Activated T-helper 9 cell treated with anti-CD3 and anti-CD28 coated beads, Interleukin-2, amount 50 U/mL, for 16 hours (primary cell): ENCODE measurements at regions not wholly inside any gene's neighbourhood (a gene's known extent, or its start where the extent isn't known, plus 50 kb on each side); places are given as distances from the start of the nearest gene placed in this dataset.

Source experiments
- DNase-seq: peaks from one replicate; pipeline ENCODE4 v3.0.0-alpha.2; 2020; ENCODE audit warnings: low read depth

DNA sequence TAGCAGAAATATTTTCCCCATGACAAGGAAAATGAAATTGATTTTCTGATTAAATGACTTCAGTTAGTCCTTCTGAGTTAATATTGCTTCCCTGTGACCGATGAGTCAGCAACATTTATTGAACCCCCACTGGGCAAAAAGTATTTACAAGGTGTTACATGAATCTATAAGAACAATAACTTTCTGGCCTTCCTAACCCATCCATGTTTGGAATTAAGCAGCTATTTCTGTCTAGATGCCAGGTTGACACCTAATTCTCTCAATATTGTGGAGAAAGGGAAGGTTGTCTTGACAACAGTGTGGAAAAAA is 112.9 kb upstream of the JAZF1 start:
- no peak for DNase-seq

DNA sequence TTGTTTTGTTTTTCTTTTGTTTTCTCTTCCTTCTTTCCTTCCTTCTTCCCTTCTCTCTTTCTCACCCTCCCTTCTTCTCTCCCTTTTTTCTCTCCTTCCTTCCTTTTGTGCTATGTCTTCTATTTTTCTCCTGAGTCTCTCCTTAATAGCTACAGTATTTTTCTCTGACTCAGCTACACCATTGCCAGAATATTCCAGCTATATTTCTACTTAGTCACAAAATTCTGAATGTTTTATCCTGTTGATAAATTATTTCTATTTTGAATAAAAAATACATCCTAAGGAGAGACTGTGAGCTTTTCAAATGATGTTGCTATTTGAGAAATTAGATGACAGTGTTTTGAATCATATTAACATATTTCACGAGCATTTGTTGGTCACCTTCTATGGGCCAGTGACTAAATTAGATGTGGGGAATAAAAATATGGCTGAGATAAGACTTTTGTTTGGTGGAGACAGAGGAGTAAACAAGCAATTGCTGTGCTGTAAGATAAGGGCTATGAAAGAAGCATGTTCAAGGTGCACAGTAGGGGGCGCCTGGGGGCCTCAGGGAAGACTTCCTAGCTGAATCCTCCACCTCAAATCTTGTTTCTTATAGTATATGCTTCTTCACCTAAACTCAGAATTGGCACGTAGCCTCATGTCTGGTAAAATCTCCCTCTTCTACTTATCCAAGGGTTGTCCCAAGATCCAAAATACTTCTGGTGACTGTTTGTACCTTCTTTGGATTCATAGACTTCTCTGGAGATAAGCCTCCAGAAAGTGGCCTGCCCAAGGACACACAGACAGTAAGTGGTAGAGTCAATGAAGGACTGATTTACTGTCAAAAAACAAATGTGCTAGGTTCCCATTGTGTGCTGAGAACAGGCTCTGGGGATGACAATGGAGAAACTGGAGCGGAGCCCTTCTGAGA is 115.5 kb upstream of the CREB5 start:
- peak; percentile 14 for DNase-seq

DNA sequence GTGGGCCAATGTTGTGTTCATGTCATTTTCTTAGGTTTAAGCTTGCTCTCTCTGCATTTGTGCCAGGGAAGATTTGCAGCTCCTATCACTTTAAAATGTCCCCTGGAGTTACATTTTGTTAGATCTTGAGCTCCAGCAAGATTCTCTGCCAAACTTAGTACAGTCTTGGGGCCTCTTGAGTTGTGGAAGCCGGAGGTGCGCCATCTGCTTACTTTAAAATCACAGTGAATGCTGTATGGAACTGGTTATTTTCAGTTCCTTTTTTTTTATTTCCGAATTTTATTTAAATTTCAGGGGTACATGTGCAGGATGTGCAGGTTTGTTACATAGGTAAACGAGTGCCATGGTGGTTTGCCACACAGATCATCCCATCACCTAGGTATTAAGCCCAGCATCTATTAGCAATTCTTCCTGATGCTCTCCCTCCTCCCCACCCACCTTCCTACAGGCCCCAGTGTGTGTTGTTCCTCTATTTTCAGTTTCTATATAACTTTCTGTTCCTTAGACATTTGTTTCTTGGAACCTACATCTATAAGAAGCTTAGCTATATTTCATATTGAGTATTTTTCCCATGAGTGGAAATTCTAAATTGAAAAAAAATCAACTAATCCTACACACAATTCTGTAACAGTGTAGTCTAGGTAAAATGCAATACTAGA is 114.4 kb upstream of the CREB5 start:
- DNase-seq: no peak

DNA sequence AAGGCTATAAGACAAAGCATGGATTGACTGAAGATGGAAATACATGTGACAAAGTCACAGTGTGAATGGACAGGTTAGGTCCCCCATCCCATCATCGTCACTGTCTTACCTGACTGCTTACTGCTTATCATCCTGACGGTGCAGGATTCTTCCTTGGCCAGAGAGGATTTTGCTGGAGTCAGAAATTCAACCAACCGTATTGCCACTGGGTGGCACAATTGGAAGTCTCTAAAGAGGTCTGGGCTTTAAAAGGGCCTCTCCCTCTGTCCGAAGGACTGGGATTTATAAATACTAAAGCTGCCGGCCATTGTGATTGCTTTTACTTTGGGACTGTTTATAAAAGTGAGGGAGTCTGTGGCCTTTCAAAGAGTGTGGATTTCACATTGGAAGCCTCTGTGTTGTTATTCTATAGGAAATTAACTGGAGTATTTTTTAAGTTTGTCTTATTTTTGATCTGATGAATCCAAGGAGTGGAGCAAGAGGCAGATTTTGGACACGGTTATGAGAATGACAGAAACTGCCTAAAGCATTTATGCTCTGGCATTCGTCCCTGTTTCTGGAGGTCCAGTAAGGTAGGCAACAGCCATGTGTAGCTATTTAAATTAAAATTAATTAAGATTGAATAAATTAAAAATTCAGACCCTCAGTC is 113.3 kb upstream of the CREB5 start:
- DNase-seq: no peak

DNA sequence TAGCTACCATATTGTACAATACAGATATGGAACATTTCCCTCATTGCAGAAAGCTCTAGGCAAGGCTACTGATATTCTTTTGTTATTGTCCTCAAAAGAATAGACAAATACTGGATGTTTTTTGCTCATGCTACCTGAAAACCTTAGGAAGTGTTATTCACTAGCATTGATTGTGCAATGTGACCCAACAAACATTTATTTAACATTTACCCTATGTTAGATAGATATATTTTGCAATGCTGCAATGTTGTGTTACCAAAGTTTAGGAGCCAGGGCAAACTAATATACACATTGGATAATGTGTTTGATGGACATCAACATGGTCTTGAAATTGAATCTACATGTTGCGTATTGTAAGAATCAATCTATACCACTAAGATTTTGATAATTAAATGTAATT is 112.8 kb upstream of the CREB5 start:
- DNase-seq: no peak

DNA sequence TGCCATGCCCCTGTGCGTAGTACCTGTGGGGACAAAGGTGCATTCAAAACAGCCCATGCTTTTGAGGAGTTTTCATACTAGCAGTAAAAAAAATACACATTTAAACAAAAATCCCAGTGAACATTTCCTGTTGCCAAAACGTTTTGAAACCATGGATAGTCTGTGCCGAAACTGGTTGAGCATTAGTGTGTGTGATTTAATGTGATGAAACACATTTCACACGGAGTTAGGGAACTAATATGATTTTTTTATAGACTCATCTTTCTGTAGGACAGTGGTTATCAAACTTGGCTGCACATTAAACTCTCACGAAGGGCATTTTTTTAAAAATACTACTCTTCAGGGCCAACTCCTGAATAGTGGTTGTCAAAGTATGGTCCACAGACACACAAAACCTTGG is 111.8 kb upstream of the CREB5 start:
- no peak for DNase-seq

DNA sequence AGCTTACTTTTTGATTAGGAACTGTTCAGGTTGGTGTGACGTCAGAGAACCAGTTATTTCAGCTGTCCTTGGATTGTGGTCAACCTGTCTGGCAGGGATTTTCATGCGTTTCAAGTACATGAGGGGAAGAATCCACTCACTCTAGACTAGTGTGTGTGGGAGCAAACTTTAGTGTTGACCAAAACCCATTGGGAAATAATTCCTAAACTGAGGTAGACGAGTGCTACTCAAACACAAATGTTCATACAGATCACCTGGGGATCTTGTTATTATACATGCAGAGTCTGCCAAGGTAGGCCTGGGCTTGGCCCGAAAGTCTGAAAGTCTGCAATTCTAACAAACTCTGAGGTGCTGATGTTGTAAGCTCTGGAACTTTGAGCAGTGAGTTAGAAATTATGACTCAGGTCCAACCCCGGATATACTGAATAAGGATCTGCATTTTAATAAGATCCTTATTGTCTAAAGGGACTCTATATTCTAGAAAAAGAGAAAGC is 111.1 kb upstream of the CREB5 start:
- no peak for DNase-seq

DNA sequence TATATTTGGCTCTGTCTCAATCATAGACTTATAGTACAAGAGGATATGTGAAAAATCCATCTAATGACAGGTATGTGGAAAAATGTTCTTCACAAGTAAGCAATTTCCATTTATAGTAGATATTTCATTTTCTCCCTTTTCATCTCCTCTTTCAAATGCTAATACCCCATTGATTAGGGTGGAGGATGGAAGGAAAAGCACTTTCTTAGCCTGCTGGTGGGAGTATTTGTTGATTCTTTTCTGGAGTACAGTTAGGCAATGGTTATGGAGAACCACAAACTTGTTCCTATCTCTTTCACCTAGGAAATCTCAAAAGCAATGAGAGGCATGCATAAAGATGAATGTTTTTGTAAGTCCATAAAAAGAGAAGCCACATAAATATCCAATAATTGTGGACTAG is 108.0 kb upstream of the CREB5 start:
- DNase-seq: no peak

DNA sequence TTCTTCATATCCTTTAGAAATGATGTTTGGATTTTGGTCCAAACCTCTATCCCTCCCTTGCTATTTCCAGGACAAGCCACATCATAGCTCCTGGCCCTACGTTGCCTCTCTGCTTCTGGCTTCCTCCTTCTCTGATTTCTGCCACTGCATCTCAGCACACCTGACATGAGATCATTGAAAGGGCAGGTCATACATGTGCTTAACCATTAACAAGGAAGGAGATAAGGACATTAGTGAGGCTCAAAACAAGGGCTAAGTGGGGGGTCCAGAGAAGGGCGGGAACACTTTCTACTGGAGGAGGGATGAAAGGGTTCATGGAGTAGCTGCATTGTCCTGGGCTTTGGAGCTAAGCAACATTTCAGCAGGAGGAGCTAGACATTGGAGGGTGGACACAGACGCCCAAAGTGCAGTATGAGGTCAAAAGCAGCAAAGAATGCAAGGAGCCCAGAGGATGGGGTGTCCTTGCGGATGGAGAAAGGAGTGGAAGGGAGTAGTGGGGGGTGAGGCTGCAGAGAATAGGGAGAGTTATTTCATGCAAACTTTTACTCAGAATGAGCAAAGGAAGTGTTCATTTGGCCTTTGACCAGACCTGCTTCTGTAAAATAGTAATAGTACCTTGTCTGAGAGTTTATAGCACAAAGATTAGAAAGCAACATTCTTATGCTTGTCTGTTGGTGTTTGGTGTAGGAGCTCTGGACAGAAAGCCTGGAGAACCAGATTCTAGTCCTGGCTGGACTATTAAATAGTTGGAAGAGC is 102.4 kb upstream of the CREB5 start:
- DNase-seq: no peak

DNA sequence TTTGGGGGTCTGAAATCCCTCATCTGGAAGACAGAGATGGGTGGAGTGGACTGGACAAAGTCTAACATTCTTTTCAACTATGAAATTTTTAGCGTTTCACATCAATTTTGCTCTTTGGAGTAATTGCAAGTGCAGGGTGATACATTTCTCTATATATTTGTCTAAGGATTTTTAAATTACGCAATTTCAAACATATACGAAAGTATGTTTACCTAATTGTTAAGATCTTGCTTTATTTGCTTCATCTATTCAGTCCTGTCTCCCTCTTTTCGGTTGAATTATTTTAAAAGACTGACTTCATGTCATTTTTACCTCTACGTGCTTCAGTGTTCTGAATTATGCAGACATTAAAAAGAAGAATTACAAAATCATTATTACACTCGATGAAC is 101.9 kb upstream of the CREB5 start:
- no peak for DNase-seq

DNA sequence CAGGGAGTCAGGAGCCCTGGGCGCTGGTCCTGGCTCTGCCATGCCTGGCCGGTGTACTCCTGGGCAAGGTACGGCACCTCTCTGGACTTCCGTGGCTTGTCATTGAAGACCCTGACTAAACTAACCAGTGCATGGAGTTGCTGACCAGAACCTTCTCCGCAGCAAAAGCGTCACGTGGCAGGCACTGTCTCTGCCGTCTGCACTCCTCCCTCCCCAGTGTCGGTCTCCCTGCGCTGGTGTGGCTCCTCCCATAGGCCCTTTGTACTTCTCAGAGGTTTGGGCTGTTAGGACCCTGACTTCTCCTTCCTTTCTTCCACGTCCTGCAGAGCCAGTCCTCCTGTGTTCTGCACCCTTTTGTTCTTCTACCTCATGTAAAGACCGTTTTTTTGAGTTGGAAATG is 100.6 kb upstream of the CREB5 start:
- DNase-seq: no peak

DNA sequence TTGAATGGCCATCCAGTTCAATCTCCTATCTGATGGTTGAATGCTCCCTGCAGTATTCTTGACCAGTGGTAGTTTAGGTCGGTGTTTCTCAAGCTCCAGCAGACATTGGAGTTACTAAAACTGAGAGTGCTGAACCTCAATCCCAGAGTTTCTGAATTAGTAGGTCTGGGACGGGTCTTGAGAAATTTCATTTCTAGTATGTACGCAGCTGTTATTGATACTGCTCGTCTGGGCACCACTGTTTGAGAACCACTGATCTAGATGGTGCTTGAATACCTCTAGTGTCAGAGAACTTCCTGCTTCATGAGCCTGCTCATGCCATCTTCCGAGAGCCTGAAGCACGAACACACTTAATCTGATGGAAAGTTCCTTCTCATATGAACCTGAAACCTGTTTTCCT is 99.4 kb upstream of the CREB5 start:
- no peak for DNase-seq

DNA sequence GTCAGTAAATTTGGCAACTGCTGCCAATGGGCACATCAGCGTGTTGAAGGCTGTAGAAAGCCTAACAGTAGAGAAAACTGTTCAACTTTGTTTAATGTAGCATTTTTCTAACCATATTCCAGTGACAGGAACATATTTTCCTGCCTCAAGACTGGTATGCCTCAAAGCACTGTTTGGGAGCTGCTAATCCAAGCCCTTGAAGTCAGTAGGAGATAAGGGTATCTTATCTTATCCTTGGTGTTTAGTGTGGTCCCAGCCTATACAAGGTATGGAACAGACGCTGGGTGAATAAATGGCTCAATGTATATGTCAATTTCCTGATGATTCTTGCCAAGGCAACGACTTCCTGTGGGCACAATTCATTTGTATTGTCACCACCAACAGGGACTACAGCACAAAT is 97.5 kb upstream of the CREB5 start:
- no peak for DNase-seq

DNA sequence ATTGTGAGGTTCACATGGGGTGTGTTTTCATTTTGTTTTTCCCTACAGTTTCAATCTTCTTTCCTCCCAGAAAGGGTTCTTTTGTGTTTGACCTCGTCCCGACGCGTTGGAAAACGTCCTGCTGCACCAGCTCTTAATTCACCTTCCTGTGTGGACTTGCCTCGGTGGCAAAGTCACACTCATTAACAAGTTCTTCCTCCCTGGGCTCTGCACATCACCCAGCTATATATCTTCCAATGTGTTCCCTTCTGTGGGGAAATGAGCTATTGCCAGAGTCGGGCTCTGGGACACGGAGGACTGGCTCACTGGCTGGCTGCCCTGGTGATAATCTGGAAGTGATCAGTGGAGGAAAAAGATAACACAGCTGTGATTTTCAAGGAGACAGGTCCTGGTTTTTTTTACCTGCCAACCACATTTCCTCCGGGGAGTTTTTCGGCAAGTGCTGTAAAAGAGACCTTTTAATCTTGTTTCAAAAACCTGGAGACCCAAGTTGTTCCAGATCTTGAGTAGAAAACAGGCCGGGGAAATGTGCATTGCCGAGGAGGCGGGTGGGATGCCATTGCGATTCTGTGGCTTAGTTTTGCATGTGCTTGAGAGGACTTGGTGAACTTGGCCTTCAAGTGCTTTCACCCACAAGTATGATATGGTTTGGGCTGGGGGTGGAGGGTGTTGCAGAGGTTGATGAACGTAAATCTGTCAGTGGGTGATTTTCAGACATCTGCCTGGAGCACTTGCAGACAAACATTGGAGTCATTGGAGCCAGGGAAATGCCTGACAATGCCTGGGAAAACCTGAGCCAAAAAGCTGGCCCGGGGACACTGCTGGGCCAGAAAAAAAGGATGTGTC is 96.5 kb upstream of the CREB5 start:
- no peak for DNase-seq

DNA sequence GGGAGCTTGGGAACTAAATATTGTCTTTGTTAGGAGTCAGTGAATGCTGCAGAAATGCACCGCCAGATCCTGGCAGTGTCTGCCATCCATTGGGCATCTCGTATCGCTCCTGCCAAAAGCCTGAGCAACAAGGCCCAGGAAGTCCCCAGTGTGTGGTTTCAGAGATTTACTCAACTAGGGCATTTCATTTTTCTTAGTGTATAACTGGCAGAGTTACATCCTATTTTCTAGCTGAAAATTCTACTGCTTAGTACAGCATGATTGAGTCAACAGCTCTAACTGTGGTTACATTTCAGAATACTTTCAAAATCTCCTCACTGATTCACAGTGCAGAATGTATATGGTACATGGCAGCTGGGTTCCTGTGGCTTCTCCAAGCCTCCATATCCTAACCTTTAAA is 95.8 kb upstream of the CREB5 start:
- no peak for DNase-seq

DNA sequence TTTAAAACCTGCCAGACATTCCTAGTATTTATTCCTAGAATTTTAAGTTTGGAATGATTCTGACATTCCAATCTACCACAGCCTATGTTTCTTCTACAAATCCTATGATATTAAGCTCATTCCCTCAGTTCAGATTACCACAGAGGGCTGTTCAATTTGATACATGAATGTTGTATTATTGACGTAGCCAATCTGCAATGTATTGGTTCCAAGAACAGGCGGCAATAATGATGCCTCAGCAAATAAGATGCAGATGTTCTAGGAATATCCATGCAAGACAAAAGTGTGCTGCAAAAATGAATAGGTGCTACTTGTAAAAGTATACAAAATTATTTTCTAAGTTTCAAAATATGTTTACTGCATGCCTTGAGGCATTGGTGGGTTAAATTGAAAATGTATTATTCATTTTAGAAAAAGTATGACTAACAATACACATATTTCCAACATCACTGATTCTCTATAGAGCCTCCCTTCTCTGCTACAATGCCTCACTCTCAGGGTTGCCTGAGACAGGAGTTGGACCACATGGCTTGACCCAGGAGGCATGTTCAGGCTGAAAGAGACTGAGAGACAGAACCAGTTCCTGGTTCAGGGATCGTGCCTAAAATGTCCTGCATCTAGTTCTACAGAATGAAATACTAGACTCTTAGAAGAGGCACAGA is 94.1 kb upstream of the CREB5 start:
- DNase-seq: no peak

DNA sequence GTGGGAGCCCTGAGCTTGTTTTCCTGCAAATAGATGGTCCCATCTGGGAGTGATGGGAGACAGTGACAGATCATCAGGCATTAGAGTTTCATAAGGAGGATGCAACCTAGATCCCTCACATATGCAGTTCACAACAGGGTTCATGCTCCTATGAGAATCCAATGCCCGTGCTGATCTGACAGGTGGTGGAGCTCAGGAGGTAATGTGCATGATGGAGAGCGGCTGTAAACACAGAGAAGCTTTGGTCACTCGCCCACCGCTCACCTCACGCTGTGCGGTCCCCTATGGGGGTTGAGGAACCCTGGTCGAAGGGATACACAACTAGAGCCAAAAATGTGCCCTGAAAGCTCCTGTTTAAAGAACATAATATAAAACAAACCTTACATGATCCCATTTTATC is 88.5 kb upstream of the CREB5 start:
- DNase-seq: no peak

DNA sequence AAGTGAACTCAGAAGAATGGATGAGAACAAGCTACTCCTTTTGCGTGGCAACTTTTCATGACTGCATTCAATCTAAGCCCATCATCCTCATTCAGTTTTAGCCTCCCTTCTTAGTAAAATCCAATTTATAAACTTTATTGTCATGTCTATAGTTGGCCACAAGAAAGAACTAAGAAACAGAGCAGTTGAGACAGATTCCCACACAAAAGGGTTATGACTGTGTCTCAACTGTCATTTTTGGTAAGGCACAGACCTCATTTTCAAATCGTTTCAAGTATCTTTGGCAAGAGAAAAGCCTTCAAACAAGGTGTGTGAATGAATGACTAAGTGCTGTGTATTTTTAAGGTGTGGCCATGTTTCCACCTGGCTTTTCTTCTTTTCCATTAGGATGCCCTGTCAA is 84.2 kb upstream of the CREB5 start:
- DNase-seq: no peak

DNA sequence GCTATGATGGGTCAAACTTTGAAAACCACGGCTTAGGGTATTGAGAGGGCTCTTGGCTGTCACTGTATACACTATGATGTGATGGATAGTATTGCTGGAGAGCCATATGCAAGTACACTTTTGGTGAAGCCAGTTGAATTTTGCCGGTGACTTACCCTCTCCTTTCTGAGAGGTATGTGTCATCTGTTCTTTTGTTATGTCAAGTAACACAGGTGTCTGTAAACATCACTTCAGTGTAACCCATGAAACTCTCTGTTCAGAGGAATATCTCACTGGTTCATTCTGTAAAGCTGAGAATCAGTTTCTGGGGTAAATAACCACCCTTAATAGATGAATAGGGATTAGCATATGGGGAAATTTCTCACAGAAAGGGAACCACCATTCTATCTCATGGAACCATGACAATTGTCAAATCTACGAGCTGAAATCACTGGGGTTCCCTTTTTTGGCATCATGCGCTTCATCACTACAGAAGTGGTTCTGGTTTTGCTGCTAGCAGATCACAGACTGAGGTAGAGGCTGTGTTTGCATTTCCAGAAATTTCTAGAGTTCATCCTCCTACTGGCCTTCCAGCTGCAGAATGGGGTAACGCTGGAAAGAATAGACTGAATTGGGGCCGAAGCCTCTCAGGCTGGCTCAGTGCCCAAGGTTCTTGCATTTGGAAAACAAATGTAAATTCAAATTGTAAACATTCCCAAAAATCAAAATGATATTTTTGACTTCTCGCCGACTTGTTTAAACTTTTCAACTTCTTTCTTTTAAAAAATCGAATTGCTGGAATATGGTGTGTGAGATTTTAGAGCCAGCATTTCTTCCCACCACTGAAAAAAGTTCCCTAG is 83.3 kb upstream of the CREB5 start:
- no peak for DNase-seq
